Esophagus squamous epithelium (tissue), 5 donors: ENCODE measurements at regions not wholly inside any gene's neighbourhood (a gene's known extent, or its start where the extent isn't known, plus 50 kb on each side); places are given as distances from the start of the nearest gene placed in this dataset.

Experiments used
- DNase-seq: peaks from one replicate; lab custom pipeline; 2025; lab: John Stamatoyannopoulos, UW
- H3K27ac ChIP-seq, 4 donors: fragments of 200-600 bp; sonication (generic); one replicate each; pipeline ENCODE4 v1.5.1; 2016 to 2019; ENCODE audit warnings: mild to moderate bottlenecking in 1 of 4
- H3K27me3 ChIP-seq, 4 donors: fragments of 200-600 bp; sonication (generic); 1 replicate in 3 of 4; 2 replicates in 1 of 4; pipeline versions ENCODE4 v1.5.1 to v1.6.0; 2017 to 2021; ENCODE audit warnings: antibody characterized with exemption in 1 of 4
- H3K36me3 ChIP-seq, 3 donors: fragments of 200-600 bp; sonication (generic); one replicate each; pipeline ENCODE4 v1.5.1; 2016 to 2019
- H3K4me1 ChIP-seq, 3 donors: fragments of 200-600 bp; sonication (generic); one replicate each; pipeline ENCODE4 v1.5.1; 2017 to 2019
- H3K4me3 ChIP-seq, 4 donors: fragments of 200-600 bp; sonication (generic); 1 replicate in 3 of 4; 2 replicates in 1 of 4; pipeline ENCODE4 v1.5.1; 2016 to 2019; ENCODE audit warnings: mild to moderate bottlenecking in 2 of 4, moderate library complexity in 1 of 4
- H3K9me3 ChIP-seq, 3 donors: fragments of 200-600 bp; sonication (generic); one replicate each; pipeline ENCODE4 v1.5.1; 2016 to 2019
- CTCF ChIP-seq, 6 experiments: fragments of 450-650 bp in 4 of 6; fragments of 200-600 bp in 2 of 6; sonication (generic) in 2 of 6; IDR thresholded peaks; one replicate each; pipeline ENCODE4 v1.5.1; 2016 to 2019; ENCODE audit warnings: antibody characterized with exemption in 6 of 6, mild to moderate bottlenecking in 4 of 6, moderate library complexity in 4 of 6
- POLR2A ChIP-seq, 4 donors: fragments of 450-650 bp; IDR thresholded peaks; one replicate each; pipeline ENCODE4 v1.6.1; 2017; ENCODE audit warnings: antibody characterized with exemption in 4 of 4, mild to moderate bottlenecking in 4 of 4, moderate library complexity in 3 of 4
- WGBS, 2 donors: methylation state at CpG; one replicate each; pipeline ENCODE4 v1.1.5; 2018; 5-methylcytosine and 5-hydroxymethylcytosine counted together
- intact Hi-C: fragments of 100-400 bp; cut with DNase I; formaldehyde crosslinking; loops from one replicate; pipeline ENCODE4 v1.15.0; 2022
- donor health status: DM: yes; HTN: yes; CAD: no.

- intact Hi-C loops, result loop anchor here (10.0 kb wide), 1 partner anchor 159 kb away; no protein-coding TSS in a partner anchor
- 80 to 86% methylated on average over 1 of the region's 6 CpGs for WGBS, 2 donors
- TF ChIP-seq CTCF (IDR thresholded peaks at IDR 0.05) (no peak), POLR2A (IDR thresholded peaks at IDR 0.05) (no peak)
- Histone ChIP-seq H3K27me3 (no peaks in the 10 kb centered on the region), H3K4me1 (peaks cover 4 to 44% (median 14%) of the 10 kb centered on the region in 3 donors), H3K9me3 (peaks cover 0 to 8% (median 0%) of the 10 kb centered on the region in 3 donors), H3K4me3 (no peak overlapping the region), H3K36me3 (no peaks in the 10 kb centered on the region), H3K27ac (peak overlapping the region in 1 of 4 donors; percentile 42)
- no peak for DNase-seq
Measured at GRCh38 chr6:110044096-110044495, 66.0 kb downstream of the GPR6 start.

- no peak overlapping the region for H3K4me3 ChIP-seq
- no peaks in the 10 kb centered on the region for H3K36me3 ChIP-seq
- peaks cover 4 to 39% (median 14%) of the 10 kb centered on the region in 3 donors for H3K4me1 ChIP-seq
- TF ChIP-seq CTCF (IDR thresholded peaks at IDR 0.05) (no peak), POLR2A (IDR thresholded peaks at IDR 0.05) (no peak)
- peaks cover 0 to 8% (median 0%) of the 10 kb centered on the region in 3 donors for H3K9me3 ChIP-seq
- WGBS, 2 donors, result 82 to 93% methylated on average over 2 to 3 of the region's 3 CpGs
- intact Hi-C loops, result loop anchor here (10.0 kb wide), 1 partner anchor 160 kb away; no protein-coding TSS in a partner anchor
- peak overlapping the region in 1 of 4 donors; percentile 42 for H3K27ac ChIP-seq
- no peak for DNase-seq
- H3K27me3 ChIP-seq, result no peaks in the 10 kb centered on the region
Measured at GRCh38 chr6:110044622-110045021, 66.5 kb downstream of the GPR6 start.

GRCh38 chr6:110048221-110048875 is 70.2 kb downstream of the GPR6 start:
- no peak overlapping the region for H3K27ac ChIP-seq
- TF ChIP-seq CTCF (IDR thresholded peaks at IDR 0.05), result no peak
- no peak for TF ChIP-seq POLR2A (IDR thresholded peaks at IDR 0.05)
- H3K9me3 ChIP-seq, result peaks cover 0 to 8% (median 0%) of the 10 kb centered on the region in 3 donors
- peaks cover 4 to 20% (median 6%) of the 10 kb centered on the region in 3 donors for H3K4me1 ChIP-seq
- H3K27me3 ChIP-seq, result no peaks in the 10 kb centered on the region
- no peak for DNase-seq
- WGBS, 2 donors, result 93 to 100% methylated on average over 1 to 4 of the region's 4 CpGs
- intact Hi-C loops, result loop anchor here (10.0 kb wide), 1 partner anchor 164 kb away; no protein-coding TSS in a partner anchor
- H3K36me3 ChIP-seq, result no peaks in the 10 kb centered on the region
- no peak overlapping the region for H3K4me3 ChIP-seq

GRCh38 chr6:110049696-110050439 is 71.8 kb downstream of the GPR6 start:
- no peak for DNase-seq
- no peak overlapping the region for H3K4me3 ChIP-seq
- H3K27ac ChIP-seq, result no peak overlapping the region
- TF ChIP-seq CTCF (IDR thresholded peaks at IDR 0.05) (no peak), POLR2A (IDR thresholded peaks at IDR 0.05) (no peak)
- intact Hi-C loops, result loop anchor here (5.0 to 10.0 kb wide), 3 partner anchors 165 to 345 kb away; no protein-coding TSS in a partner anchor
- no peaks in the 10 kb centered on the region for H3K27me3 ChIP-seq
- no peaks in the 10 kb centered on the region for H3K36me3 ChIP-seq
- H3K4me1 ChIP-seq, result peaks cover 0 to 13% (median 0%) of the 10 kb centered on the region in 3 donors
- H3K9me3 ChIP-seq, result peaks cover 0 to 8% (median 0%) of the 10 kb centered on the region in 3 donors
- 57 to 70% methylated on average over 8 to 10 of the region's 11 CpGs for WGBS, 2 donors
